Fibroblast of skin of abdomen (primary cell): ENCODE measurements at regions not wholly inside any gene's neighbourhood (a gene's known extent, or its start where the extent isn't known, plus 50 kb on each side); places are given as distances from the start of the nearest gene placed in this dataset.

ENCODE experiments used
- DNase-seq: peaks from one replicate; pipeline ENCODE4 v3.0.0-alpha.2; 2013

DNA sequence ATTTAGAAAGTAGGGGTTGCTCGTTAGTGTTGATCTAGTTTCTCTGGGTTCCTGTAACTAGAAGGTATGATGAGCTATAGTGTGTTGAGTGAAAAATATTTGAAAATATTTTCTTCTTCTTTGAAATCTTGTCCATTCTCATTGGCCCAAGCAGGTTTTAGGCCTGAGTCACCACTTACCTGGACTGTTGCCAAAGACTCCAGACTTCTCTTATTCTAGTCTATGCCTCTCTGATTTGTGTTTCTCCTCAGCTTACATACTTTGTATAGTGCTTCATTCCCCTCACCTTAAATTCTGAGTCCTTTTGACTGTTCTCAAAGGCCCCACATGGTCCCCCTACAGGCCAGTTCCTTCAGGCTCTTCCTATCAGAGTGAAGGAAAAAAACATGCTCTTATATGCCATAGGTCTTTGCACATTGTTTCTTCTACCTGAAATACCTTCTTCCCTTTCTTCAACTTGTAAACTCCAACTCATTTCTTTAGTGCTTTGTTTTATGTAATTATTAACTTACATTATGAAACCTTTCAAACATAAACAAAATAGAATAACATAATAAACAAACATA lies 258.2 kb downstream of the PPP1R2C start:
- peak; percentile 83 for DNase-seq

DNA sequence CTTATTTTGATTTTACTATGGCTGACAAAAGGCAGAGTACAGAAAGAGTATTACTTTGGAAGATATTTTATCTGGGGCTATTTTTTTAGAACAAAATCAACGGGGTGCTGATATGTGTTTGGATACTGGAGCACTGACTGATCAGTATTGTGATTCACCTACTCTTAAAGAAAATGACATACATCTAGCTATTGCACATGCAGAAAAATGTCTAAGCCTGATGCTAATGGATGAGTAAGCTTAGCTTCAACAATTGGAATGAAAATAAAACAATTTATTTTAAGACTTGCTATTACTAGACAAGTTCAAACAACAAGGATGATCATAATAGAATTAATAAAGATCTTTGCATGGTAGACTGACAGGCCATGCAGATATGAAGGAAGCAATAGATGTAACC lies 262.0 kb downstream of the PPP1R2C start:
- DNase-seq: peak; percentile 26

GRCh38 chrX:42505016-42505415 lies 272.9 kb downstream of the PPP1R2C start:
- no peak for DNase-seq

DNA sequence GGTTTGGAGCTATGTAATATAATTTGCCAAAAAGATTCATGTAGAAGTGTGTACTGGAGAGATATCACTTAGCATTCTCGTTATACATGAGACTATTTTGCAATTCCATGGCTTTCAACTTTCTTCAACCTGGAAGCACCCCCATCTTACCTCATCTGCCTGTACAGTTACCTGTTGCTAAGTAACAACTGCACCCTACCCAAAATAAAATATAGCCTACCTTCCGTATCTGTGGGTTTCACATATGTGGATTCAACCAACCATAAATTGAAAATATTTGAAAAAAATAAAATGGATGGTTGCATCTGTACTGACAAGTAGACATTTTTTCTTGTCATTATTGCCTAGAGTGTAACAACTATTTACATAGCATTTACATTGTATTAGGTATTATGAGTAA lies 278.3 kb downstream of the PPP1R2C start:
- no peak for DNase-seq

- DNase-seq: no peak
Measured at GRCh38 chrX:42497356-42497755, 280.6 kb downstream of the PPP1R2C start.

- DNase-seq: no peak
Measured at GRCh38 chrX:42496239-42496638, 281.7 kb downstream of the PPP1R2C start.

GRCh38 chrX:42495139-42495538 lies 282.8 kb downstream of the PPP1R2C start:
- no peak for DNase-seq

- DNase-seq: no peak
Measured at GRCh38 chrX:42491137-42491907, 286.6 kb downstream of the PPP1R2C start.

DNA sequence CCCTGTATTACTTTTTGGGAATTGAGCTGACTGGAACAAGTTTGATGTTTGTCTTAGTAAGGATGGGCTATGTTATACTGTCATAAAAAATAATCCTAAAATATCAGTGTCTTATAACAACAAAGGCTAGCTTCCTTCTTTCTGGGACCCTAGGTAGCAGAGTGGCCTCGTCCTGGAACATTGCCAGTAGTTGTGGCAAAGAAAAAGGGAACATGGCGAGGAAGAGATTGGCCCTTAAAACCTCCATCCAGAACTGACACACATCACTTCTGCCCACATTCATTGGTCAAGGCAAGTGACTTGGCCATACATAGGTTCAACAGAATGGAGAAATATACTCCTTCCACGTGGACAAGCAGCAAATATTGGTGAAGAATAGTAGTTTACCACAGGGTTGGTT lies 287.9 kb downstream of the PPP1R2C start:
- DNase-seq: no peak

- DNase-seq: peak; percentile 33
Measured at GRCh38 chrX:42485601-42486000, 292.4 kb downstream of the PPP1R2C start.

- no peak for DNase-seq
Measured at GRCh38 chrX:42484233-42484632, 293.7 kb downstream of the PPP1R2C start.

- no peak for DNase-seq
Measured at GRCh38 chrX:42477396-42477795, 300.6 kb downstream of the PPP1R2C start.

DNA sequence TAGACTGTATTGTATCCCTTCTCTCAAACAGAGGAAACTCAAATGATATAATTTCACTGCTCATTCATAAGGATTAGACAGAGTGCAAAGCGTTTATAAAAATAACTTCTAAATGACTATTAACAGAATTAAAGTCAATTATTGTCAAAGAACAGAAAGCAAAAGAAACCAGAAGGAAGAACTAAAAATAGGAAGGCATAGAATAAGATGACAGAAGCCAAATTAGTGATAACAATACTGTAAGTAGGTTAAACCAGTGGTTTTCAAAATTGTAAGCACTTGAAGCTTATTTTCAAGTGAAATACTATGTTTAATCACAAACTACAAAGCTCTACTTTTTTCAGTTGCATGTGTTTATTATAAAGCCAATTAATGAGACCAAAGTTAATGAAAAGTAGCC lies 305.2 kb downstream of the PPP1R2C start:
- no peak for DNase-seq

DNA sequence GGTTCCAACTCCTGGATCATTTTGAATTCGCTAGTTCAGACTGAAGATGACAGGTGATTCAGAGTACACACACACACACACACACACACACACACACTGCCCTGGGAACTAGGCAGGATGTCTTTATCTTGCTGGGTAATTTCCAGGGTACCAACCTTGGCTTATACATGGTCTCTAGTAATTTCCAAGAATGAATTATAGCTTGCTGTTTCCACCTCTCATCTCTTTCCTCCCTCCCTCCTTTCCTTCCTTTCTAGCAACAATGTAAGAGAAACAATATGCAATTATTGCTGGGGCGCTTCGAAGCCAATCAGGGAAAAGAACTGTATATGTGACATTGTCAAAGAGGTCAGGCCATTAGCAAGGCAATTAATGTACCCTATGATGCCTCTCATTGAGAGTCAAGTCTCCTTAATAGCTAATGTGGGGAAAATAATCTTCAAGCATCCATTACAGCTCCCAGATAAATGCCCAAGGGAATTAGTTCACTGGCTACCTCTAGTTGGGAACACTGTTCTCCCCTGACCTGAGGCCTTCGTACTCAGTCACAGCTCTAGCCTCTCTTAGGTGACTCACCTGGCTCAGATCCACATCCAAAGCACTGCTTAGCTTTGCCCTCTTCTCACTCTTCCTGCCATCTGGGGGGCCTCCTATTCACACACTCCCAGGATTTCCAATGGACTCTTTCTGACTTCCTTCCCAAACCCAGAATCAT lies 311.5 kb downstream of the PPP1R2C start:
- no peak for DNase-seq

DNA sequence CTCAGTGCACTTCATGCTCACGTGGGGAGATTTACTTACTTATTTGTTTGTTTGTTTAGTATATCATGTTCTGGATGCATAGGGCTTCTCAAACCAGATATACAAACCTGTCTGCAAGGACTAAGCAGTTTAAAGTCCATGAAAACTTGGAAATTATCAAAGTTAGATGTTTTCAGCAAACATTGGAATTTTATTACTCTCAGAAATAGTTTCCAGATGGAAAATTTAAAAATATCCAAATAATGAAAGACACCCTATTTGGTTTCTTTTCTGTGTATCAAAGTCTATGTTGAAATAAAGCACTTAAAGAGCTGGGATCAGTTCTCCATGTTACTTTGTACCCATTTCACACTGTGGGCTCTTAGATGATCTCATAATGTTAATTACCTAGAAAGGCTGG lies 312.1 kb downstream of the PPP1R2C start:
- DNase-seq: no peak

DNA sequence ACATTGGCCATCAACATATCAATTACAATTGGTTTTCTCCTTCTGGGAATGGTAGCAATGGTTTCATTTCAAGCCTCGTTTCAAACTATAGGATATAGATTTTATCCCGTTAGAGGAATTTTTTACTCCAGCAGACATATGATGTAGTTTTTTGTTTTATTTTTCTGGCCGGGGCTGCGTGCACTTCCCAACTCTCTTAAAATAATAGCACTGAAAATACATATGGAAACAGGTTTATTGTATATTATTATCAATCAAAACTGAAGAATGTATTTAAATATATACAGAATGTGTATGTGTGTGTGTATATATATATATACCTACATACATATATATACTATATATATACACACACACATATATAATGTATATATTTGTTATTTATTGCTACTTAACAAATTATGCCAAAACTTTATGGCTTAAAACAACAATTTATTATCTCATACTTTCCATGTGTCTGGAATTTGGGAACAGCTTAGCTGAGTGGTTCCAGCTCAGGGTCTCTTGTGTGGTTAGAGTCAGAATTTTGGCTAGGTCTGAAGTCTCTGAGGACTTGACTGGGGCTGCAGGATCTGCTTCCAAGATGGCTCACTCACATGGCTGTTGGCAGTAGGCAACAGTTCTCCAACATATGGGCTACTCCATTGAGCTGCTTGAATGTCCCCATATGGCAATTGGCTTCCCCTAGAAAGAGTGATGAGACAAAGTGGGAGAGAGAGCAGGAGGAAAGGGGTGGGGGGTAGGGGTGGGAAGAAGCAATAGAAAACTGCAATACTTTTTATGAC lies 314.1 kb downstream of the PPP1R2C start:
- no peak for DNase-seq

DNA sequence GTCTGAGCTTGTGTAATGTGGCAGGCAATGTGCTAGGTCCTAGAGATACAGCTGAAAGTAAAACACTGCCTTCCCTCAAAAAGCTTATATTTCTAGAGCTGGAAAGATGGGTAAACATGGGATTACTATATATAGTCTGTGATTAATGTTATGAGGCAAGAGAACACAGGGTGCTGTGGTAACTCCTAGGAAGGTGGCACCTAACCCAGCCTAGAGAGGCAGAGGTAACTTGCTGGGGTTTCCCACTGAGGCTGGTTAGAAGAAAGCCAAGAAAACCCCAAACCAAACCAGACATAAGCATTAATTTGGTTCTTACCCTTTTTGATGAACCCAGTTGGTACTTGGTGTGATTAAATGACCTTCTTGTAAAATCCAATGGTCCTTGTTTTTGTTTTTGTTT lies 315.0 kb downstream of the PPP1R2C start:
- DNase-seq: no peak

DNA sequence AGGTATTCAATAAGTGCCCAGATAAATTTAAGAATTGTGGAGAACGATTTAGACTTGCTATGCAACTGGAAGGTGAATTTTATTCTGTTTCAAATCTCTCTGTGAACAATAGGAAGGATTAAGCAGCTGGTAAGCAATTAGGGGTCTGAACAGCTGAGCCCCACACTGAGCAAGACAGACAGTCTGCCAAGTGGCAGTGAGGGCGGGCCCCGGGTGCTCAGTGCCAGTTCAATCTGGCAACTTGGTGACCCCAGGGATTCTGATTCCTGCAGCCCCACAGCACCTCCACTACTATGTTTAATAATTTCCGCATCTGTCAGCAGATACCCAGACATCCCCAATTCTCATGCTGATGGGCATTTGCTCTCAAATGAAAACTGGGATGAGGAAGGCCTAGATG lies 317.3 kb downstream of the PPP1R2C start:
- DNase-seq: no peak

DNA sequence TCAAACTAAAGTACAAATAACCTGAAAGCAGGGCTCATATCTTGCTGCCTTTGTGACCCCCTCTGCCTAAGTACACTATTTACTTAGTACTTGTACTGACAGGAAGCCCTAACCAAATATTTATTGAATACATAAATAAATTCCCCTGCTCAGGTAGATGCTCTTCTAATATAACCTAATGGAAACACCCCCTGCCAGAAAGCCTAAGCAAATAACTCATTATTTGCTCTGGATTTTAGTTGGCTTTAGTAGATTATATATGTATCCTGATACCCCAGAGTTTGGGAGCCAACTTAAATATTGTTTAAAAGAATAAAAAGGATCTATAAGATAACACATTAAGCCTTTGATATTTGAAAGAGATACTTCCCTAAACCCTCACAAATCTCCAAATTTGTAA lies 318.2 kb downstream of the PPP1R2C start:
- no peak for DNase-seq

- no peak for DNase-seq
Measured at GRCh38 chrX:42456176-42456700, 321.7 kb downstream of the PPP1R2C start.

DNA sequence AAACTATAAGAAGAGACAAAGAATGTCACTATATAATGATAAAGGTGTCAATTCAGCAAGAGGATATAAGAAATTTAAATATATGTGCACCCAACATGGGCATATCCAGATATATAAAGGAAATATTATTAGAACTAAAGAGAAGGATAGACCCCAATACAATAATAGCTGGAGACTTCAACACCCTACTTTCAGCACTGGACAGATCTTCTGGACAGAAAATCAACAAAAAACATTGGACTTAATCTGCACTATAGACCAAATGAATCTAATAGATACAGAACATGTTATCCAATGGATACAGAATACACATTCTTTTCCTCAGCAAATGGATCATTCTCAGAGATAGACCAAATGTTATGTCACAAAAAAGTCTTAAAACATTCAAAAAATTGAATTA lies 327.7 kb downstream of the PPP1R2C start:
- DNase-seq: no peak

GRCh38 chrX:42443267-42443666 lies 334.7 kb downstream of the PPP1R2C start:
- DNase-seq: no peak

DNA sequence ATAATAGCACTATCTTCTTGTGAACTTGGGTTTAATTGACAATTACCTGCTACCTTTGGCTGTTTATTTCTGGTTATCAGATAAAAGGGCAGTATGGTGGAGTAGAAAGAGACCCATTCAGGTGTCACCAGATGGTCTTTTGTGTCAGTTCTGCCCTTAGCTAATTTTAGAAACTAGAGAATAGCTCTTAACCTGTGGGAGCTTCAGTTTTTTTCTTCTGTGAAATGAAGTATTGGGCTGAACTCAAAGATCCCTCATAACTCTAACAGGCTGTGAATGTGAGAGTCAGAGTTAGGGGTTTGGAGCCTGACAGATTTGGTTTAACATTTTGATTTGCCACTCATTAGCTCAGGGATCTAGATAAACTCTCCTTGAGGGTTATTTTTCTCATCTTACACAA lies 335.2 kb downstream of the PPP1R2C start:
- DNase-seq: no peak
